ENCODE measurements at regions not wholly inside any gene's neighbourhood (a gene's known extent, or its start where the extent isn't known, plus 50 kb on each side); places are given as distances from the start of the nearest gene placed in this dataset.
A peak's percentile ranks its signal among the peaks of the same experiment; 100 is the strongest.

DNA sequence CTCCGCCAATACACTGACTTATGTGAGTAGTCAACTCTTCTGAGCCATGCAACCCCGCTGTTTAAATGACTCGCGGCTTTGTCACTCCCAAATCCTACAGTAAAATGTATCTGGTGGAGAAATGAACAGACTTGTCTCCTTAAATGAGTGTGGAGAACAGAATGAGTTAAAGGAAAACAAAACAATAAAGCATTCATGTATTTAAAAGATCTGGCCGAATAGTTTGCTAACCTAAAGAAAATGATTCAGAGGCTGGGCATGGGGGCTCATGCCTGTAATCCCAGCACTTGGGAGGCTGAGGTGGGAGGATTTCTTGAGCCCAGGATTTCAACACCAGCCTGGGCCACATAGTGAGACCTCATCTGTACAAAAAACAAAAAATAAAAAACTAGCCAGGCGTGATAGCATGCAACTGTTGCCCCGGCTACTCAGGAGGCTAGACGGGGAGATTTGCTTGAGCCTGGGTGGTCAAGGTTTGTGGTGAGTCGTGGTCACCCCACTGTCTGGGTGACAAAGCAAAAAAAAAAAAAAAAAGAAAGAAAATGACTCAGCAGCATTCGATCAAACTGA lies 86.5 kb upstream of the PFKP start:
- DNase-seq = no peak

DNA sequence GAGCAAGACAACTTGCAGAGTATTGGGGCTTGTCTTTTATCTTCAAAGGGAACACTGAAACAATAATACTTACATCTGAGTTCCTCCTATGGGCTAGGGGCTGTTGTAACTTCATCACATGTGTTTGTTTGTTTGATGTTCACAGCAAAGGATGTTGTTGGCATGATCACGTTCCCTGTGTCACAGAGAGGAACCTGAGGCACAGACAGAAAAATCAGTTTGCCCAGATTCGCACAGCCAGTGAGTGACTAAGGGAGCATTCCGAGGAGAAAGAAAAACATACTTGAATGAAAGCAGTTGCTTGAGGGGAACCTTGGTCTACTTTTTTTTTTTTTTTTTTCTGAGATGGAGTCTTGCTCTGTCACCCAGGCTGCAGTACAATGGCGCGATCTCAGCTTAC lies 87.2 kb upstream of the PFKP start:
- no peak for DNase-seq

DNA sequence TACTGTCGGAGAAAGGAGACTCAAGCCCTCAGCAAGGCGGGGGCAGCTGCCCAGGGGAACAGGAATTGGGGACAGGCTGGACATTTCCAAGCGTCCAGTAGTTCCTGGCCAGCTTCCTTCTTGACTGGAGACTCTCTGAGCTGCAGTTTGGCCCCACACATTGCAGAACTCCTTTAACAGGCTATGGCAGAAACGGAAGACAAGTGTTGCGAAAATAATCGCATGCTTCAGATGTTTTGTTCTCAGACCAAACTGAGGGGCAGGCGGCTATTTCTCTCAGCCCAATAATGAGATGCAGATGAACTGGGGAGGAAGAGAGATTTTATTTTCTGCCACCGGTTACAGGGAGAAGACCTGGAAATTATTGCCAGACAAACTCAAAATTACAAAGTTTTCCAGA lies 88.0 kb upstream of the PFKP start:
- DNase-seq = no peak

DNA sequence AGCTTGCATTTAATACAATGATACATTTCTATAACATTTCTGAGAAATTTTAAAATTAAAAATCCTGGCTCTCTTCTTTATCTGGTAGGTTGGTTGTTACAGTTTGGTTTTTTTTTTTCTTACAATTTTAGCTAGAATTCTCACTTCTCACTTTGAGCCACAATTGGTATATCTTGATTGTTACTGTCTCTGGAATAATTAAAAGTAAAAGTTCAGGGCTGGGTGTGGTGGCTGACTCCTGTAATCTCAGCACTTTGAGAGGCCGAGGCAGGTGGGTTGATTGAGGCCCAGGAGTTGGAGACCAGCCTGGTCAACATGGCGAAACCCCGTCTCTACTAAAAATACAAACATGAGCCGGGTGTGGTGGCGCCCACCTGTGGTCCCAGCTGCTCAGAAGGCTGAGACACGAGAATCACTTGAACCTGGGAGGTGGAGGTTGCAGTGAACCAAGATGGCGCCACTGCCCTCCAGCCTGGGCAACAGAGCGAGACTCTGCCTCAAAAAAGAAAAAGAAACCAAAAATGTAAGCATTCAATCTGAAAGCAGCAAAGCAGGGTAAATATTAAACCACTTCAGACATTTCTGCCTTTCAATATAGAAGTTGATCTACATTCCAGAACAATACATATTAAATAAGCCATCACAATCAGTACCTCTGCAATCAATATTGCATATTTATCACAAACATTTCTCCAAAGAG lies 88.6 kb upstream of the PFKP start:
- no peak for DNase-seq

DNA sequence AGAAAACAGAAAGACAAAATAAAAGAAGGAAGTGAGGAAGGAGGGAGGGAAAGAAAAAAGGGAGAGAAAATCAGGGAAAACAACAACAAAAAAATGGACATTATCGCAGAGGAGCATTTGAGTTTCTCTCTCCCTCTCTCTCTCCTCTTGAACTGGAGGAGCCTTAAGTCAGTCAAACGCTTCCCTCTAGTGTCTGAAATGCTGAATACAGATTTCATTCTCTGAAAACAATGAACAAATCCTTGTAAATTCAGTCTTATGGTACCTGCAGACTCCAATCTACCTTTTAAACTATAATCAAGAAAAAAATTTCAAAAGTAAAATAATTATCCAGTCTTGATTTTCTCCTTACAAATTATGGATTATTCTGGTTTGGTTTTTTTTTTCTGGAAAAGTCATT lies 89.2 kb upstream of the PFKP start:
- DNase-seq = peak; percentile 48

DNA sequence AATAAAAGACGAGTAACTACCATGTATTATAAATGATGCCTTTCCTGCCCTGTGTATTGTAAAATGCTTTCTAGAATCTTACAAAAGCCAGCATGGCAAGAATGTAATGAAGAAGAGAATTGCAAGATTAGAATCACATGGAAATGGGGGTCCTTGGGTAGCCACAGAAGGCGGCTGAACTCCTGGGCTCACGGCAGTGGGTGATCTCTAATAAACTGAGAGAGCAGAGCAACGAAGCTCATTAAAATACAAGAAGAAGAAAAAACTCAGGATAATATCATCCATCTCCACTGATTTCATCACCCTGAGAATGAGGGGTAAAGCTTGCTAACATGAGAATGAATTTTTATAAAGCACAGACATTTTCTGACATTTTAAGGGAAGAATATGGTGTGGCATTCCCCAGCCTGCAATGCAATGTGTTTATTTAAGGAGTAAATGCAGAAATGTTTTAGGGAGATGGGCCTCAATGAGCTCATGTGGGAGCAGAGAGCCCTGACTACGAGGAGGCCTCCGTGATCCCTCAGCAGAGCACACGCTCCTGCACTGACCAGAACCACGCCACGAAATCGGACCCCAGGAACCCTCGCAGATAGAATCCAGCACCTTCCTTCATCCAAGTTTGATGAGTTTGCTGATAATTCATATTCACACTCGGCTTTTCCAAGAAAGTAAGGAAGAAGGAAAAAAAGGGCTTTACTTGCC lies 92.7 kb upstream of the PFKP start:
- DNase-seq = no peak

DNA sequence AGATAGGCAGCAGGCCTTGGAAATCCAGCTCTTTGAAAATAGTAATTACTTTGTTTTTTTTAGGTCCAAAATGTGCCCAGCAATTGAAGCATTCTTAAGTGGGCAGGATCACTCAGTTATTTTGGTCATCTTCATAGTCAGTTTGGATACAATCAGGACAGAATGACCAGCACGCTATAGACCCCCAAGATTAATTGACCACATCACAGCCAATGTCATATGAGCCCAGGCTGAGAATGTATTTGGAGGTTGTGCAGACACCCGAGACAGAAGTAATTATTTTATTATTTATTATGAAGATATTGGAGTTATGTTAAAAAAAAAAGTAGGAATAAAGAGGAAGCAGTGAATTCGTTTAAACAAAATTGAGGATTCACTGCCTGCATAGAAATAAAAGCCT lies 93.3 kb upstream of the PFKP start:
- DNase-seq = no peak

DNA sequence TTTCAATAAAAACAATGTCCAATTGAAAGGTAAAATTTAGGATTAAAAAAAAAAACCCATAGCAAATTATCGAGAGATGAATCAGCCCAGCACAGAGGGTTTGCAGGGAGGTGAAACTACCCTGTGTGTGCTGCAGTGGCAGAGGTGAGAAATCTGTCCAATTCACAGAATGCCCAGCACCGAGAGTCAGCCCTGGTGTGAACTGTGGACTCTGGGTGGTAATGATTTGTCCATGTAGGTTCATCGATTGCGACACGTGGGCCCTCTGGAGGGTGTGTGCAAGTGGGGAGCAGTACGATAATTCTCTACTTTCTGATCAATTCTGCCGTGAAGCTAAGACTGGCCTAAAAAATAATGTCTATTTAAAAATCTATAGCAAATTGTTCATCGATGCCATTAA lies 94.5 kb upstream of the PFKP start:
- no peak for DNase-seq

DNA sequence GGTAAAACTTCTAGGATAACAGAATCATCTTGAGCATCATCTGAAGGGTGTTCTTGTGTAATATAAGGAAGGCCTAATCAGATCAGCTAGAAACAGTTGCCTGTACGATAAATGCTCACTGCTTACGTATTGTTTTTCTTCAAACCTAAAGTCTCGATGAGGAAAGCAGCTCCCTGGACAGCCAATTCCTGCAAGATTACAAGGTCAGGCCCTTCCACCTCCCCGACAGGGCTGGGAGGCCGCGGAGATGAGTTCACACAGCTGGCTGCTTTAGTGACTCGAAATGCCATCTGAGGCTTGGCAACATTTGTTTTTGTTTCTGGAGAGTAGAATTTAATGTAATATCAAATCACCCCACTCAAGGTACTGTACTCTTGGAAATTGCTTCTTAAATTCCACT lies 95.1 kb upstream of the PFKP start:
- no peak for DNase-seq

DNA sequence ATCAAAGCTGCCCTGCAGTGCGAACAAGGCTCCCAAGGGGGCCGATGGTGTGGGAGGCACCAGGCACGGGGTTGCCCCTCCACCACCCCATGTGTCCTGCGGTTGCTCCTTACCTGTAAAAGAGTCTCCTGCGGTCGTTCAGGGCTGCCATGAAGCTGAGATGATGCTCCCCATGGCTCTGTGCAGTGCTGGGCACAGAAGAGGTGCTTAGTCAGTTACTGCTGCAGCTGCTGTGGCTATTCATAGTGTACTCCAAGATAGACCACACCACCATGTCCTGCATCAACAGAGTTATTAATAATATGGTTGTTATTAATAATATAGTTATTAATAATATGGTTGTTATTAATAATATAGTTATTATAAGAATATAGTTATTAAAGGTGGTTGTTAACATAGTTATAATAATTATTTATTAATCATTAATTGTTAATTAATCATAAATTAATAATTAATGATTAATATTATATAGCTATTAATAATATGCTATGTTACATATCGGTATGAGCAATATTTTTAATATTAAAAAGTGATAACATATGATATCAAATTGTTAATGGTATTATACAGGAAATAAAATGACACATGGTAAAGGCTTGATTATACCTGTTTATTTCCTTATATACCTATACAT lies 97.0 kb upstream of the PFKP start:
- no peak for DNase-seq

DNA sequence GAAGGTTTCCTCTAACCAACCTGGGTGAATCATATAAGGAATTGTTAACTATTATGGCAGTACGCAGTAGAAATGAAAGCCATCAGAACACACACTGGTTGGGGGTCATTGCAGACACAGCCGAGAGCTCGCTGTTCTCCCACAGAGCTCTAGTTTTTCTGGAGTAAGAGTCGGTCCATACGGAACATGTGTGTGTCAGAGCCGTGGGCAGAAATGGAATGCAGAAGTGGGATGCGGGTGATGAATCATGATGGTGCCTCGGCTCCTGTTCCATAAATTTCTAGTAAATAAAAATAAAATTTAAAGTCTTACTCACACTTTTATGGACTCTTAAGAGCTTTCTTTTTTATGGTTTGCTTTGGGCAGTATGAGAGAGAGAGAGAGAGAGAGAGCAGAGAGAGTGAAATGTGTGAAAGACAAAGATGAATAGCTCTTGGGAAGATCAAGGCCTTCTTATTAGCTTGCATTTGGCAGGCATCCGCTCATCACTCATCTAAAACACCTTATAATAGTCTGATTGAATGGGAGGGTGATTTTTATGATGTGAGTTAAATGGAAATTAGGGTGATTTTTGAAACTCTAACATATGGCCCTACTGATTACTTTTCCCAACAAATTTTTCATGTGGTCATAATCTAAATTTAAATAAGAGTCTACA lies 98.8 kb upstream of the PFKP start:
- no peak for DNase-seq

DNA sequence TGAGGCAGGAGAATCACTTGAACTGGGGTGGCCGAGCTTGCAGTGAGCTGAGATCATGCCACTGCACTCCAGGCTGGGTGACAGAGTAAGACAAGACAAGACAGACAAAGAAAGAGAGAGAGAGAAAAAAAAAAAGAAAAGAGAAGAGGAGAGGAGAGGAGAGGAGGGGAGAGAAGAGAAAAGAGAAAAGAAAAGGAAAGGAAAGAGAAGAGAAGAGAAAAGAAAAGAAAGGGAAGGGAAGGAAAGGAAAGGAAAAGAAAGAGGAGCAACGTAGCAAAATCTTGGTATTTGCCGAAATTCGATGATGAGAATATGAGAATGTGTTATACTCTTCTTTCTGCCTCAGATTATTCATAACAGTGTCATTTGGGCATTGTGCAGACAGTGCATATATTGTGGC lies 101.2 kb upstream of the PFKP start:
- no peak for DNase-seq

DNA sequence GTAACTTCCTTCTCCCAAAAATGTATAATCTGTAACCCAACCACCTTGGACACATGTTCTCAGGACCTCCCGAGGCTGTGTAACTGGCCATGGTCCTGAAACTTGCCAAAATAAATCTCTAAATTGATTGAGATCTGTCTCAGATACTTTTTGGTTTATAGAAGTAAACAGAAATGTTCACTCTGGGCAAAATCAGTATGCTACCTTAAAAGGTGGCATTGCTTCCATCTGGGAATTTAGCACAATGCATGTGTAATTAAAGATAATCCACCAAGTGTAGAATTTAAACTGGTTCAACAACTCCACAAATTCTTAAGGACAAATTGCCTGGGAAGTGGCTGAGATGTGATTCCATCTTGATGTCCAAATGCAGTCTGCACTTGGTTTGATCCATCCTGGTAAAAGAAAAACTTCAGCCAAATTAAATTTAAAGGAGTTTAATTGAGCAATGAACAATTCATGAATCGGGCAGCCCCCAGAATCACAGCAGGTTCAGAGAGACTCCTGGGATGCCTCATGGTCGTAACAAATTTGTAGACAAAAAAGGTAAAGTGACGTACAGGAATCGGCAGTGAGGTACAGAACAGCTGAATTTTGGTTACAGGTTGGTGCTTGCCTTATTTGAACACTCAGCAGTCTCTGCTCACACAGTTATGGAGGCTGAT lies 102.6 kb upstream of the PFKP start:
- DNase-seq = no peak

DNA sequence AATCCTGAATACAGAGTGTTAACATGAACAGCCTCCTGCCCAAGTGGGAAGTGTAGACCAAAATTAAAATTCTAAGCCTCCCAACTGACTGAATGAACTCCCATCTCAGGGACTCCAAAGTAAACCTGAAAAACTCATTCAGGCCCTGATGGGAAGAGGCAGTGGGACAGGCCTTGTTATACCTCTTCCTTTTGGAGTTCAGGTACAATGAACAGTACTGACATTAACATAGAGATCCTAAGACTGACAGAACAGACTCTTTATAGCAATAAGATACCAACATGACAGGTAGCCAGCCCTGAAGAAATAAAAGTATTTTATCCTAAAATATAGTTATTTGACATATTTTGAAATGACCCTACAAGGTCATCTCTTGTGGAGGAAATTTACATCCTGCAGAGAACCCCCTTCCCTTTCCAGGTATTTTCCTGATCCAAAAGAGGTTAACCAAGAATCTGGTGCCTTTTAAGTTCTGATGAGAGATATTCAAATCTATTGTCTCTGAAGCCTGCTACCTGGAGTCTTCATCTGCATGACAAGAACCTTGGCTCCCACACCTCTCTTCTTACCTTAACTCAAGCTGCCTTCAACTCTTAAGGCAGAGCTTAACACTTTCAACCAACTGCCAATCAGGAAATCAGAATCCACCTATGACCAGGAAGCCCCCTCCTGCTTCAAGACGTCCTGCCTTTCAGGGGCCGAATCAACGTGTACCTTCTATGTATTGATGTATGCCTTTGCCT lies 103.3 kb upstream of the PFKP start:
- DNase-seq = no peak

DNA sequence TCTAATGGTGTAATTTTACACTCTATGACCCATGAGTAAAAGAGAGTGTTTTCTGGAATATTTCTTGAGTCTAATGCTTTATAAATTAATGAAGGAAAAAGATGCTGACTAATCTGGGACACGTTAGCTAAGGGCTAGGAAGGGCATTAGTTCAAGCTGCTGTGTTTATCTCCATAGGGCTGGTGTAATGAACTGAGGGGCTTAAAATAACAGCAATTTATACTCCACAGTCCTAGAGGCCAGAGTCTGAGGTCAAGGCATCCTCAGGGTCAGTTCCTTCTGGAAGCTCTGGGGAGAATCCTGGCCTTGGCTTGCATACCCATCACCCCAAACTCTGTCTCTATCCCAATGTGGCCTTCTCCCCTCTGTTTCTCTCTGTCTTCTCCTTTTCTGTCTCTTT lies 105.2 kb upstream of the PFKP start:
- no peak for DNase-seq

DNA sequence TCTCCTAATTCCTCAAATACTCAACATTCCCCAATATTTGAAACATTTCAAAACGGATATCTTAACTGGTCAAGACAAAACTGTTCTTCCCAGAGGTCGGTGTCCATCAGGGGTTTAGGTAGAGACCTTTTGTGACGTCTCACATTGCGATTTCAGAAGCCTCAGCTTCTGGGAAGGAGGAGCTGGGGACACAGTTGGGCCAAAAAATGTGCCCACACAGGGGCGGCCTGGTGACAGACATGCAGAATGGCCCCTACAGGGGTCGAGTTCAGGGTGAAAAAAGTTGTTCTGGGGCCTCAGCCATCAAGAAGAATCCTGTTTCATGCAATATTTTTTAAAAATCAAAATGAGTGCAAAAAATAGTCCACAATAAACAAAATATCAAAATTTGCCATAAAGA lies 108.7 kb upstream of the PFKP start:
- DNase-seq = no peak

DNA sequence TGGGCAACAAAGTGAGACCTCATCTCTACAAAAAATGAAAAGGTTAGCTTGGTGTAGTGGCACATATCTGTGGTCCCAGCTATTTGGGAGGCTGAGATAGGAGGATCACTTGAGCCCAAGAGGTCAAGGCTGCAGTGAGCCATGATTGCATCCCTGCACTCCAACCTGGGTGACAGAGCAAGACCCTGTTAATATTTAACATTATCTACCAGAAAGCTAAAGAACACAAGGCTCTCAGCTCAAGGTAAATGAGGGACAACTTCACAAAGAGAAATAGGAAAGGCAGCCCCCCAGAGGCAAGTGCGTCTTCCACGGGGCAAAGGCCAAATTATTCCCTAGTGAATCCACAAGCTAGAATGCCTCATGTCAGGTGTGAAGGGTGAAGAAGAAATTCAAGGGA lies 109.6 kb upstream of the PFKP start:
- DNase-seq = no peak

DNA sequence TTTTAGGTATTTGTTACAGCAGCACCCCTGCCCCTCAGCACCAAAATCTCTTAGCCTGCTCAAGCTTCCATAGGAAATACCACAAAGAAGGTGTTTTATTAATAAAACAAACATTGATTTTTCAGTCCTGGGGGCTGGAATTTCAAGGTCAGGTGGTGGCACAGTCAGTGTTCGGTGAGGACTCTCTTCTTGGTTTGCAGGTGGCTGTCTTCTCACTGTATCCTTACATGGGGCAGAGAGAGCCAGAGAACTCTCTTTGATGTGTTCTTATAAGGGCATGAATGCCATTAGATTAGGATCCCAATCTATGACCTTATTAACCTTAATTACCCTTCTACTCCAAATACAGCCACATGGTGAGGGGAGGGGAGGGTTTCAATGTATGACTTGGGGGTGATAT lies 112.3 kb upstream of the PFKP start:
- DNase-seq = no peak

DNA sequence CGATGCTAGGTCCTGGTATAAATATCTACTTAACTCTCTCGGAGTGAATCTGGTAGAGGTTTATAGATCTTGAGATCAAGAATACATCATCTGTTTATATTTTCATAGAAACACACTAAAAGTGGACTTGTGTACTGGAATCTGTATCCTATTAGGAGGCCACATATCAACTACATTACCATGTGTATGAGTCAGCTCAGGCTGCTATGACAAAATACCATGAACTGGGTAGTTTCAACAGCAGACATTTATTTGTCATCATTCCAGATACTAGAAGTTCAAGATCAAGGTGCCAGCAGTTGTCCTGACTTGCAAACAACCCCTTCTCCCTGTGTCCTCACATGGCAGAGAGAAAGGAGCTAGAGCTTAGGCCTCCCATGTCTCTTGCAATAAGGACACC lies 113.9 kb upstream of the PFKP start:
- DNase-seq = no peak

DNA sequence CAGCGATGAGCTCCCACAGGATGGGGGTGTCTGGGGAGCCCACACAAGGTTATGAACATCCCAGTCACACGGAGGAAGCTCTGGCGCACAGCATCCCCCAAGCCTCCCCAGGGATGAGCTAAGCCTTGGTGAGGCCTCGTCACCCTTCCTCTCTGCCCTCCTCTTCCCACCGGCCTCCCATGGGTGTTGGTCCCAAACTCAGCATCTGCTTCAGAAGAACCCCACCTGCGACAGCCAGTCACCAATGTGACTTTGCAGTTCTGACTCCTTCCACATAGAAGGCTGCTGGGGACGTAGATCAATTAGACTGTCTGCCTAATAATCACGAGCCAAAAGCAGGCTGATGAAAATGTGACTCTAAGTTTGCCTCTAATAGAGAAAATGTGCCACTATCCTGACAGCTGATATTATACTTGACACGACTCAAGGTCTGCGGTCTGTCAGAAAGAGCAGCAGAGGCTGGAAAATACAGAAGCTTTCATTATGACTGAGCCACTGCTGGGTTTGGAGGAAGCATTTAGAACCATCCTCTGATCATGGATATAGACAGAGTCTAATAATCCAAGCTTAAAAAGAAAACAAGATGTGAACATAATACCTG lies 116.0 kb upstream of the PFKP start:
- no peak for DNase-seq

DNA sequence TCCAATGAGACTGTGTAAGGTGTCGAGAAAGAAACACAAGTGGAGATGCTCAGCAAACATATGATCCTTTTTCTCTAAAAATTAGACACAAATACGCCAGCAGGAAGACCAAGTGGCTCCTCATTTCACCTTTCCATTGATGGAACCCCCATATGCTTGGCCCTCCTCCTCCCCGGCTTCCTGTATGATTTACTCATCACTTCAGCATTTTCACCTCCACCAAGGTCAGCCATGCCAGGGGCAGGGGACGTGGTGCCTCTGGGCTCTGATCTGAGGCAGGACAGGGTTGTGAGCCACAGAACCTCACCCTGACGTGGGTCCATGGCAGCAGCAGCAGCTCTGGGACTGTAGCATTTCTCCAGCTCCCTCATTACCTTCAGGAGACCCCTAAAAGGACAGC lies 116.8 kb upstream of the PFKP start:
- DNase-seq = no peak

DNA sequence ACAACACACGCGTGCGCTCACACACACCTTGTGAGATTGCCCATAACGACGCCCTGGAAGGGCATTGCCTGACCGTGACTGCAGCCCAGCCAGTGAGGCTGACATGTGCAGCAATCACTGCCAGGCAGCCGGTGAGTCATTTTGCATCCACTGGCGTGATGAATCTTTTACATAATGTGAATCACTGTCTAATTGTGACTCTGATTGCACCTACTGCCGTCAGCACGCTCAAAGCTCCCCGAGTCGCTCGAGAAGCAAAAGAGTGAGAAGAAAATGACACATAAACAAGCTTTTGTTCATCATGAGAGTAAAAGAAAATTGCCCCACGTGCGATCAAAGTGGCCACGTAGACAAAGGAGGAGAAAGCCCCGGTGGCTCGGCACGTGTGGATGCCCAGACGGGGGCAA lies 117.4 kb upstream of the PFKP start:
- no peak for DNase-seq
